ENCODE measurements at regions not wholly inside any gene's neighbourhood (a gene's known extent, or its start where the extent isn't known, plus 50 kb on each side); places are given as distances from the start of the nearest gene placed in this dataset.

DNA sequence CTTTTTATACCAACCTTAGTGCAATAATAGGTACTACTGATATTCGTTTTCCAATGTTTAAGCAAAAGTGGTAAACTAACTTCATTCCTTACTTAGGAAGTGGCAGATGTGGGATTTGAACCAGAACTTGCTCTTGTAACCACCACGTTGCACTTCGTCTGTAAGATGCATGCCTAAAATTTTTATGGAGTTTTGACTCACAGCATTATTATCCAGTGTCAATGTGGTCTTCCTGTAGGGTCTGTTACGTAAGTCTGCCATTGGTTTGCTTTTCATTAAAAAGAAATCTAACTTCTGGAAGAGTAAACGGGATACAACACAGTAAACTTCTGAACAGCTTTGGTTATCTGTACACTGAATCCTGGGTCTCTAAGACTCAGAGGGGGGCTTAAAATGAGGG, 521.0 kb upstream of the WWC1 start:
- DNase-seq (ENCODE audit: low read depth), result peak; percentile 52

DNA sequence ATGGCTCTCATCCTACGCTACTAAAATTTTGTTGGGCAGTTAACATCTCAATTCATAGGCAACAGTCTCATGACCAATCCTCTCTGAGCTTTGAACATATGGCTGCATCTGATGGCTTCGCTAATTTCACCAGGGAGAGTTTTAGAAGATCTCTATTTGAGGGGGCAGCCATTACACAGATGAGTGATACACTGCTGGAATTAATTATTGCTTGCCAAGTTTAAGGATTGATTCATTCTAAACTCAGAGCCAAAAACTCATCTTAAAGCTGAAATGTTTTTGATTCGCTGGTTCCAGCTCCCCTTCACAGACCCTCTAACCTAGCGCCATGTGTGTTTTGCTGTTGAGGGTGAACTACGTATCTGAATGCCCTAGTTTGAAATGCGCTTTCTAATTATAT, 519.9 kb upstream of the WWC1 start:
- no peak for DNase-seq (ENCODE audit: low read depth)

DNA sequence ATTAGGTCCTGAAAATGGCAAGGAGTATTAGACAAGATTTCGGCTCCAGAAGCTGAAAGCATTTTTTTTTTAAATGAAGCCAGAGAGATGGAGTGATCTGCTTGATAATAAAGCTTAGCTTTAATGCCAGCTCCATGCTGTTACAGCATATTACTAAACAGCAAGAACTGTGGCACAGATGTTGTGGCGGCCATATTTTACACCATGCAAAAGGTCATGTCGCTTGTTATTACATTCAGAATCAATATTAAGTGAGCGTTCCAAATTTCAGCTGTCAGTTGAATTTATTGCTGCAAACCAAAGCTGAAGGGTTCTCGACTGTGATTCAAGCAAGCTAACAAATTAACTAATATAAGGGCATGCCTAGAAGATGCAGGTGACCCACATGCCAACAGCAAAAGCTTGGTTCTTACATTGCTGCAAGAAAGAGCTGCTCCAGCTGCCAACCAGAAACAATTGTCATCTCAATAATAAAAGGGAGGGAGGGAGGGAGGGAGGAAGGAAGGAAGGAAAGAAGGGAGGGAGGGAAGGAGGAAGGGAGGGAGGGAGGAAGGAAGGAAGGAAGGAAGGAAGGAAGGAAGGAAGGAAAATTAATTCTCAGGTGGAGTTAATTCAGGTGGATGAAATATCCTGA, 517.7 kb upstream of the WWC1 start:
- DNase-seq (ENCODE audit: low read depth), result no peak

DNA sequence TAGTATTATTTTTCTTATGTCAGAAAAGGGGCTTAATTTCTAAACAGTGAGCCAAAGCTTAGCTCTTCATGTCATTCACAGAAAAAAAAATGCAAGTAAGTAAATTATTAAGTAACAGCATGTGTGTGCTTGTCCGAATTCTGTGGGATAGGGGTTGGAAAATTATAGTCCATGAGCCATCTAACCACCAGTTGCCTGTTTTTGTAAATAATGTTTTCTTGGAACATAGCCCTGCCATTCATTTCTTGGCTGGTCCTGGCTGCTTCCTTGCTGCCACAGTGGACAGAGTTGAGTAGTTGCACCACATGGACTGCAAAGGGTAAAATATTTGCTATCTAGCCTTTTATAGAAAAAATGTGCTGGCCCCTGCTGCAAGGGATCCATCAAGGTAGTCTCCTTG, 513.7 kb upstream of the WWC1 start:
- DNase-seq (ENCODE audit: low read depth), result no peak

DNA sequence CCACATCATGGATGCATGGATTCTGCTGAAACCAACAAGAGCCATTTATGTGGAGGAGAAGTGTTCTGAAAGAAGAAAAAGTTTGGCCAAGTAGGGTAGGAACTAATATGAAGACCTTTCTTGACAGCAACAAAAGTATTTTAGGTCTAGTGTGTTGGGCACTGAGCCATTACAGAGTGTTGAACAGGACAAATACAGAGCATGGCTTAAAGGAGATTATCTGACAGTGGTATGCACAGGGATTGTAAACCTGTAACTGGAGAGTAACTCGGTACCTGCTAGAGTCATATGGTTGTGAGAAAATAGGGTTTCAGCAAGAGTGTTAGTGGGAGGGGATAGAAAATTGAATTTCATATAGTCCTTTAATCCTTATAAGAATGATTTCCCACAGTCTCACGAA, 513.2 kb upstream of the WWC1 start:
- no peak for DNase-seq (ENCODE audit: low read depth)

DNA sequence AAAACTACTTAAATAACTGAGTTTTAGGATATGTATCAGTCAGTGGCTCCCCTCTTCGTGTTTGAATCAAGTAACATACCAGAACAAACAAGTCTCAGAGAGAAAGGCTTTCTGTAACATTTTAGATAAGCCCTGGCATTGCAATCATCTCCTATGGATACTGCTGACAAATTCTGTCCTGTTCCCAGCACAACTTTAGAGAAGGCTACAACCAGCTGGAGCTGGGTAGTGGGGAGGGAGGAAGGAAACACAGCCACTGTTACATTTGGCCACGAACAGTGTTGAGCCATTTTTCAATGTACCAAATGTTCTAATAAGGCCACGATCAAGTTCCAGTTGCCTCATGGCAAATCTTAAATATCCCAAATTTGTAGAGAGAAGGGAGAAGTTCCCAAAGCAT, 511.8 kb upstream of the WWC1 start:
- no peak for DNase-seq (ENCODE audit: low read depth)

DNA sequence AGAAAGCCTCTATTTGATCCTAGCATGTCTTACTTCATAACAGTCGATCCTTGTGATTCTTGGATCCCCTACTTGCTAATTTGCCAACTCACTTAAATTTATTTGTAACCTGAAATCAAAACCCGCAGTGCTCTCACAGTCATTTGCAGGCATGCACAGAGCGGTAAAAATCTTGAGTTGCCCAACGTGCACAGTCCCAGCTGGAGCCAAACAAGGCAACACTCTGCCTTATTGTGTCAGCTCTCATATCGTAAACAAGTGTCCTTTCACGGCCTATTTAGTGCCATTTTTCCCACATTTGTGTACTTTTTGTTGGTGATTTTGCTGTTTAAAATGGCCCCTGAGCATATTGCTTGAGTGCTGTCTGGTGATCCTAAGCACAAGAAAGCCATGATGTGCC, 511.3 kb upstream of the WWC1 start:
- DNase-seq (ENCODE audit: low read depth), result no peak

DNA sequence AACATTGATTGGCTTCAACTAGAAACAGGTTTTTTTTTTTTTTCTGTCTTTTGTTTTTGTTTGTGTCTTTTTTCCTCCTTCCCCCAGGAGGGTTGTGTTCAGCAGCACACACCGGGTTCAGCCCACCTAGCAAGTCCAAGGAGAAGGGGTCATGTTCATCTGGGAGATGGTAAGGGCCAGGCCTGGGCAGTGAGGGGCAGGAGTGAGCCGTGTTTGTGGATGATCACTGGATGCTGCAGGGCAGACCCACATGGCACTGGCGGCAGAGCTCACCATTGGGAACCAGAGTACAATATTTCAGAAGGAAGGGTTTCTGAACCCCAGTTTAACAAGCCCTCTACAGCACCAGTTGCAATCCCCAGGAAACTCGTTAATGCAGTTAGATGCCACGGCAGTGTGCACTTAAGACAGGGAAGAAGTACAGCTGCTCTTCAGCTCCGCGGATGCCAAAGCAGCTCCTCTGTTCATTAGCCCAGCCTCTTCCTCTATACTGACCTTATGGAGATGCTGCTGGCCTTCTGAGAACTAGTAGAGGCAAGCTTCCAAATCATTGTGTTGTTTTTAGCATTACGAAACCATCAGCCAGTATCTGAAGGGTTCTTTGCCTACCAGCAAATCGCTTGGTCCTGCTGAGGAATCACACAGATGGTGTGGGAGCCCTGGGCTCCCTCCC, 508.2 kb upstream of the WWC1 start:
- no peak for DNase-seq (ENCODE audit: low read depth)

DNA sequence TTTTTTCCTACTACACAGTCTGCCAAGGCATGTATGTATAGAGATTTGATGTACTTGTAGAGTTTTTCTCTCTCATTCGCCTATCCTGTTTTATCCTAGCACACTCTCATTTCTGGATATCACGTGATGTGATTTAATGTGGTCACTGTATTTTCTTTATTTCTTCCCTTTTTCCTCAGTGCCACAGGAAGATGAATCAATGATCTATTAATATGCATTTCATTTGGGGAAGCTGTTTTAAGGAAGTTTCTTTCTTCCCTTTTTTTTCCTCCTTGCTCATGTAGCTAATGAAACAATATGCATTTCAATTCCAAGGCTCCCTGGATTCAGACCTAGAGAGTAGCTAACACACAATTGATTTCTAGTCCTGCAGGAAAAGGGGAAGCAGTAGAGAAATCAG, 506.3 kb upstream of the WWC1 start:
- DNase-seq (ENCODE audit: low read depth), result no peak

DNA sequence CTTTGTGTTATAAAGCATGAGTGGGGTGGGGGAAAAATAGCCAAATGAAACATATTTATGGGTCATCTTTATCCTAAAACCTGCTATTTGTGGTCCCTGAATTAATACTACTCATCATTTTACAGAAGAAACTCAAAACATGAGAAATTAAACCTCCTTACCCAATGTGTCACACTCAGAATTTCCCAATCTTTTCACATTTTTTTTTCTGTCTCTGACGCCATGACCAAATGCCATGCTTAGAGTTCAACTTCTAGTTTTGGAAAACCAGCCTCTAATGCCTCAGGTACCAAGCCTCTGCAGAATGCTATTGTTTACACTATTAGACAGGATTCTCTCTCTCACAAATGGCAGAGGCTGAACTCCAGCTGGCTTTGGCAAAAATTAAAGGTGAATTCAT, 505.5 kb upstream of the WWC1 start:
- DNase-seq (ENCODE audit: low read depth), result no peak

DNA sequence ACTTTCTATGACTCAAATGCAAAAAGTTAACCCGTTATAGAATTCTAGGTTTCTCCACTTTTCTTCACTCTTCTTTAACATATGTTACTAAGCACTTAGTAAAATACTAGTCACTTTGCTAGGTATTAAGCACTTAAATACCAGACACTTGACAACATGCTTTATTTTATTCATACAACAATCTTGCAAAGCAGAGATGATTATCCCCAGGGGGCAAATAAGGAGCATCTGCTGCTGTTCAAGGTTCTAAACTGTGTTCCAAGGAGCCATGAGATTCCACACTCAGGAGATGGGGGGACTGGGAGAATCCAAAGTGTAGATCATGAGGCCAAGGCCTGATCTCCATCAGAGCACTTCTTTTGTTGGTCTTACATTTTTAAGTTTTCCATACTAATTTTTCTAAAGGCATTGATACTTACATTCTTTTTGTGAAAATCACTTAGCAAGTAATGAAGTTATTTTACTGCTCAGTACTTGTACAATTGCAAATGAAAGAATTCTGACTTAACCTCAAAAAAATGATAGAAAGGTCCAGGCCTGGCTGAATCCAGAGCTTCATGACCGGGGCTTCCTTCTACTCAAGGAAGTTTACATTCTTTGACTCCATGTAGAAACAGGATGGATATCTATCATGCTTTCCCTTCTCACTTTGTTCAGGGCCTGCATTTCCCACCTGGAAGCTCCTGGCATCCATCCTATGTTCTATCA, 504.4 kb upstream of the WWC1 start:
- no peak for DNase-seq (ENCODE audit: low read depth)

DNA sequence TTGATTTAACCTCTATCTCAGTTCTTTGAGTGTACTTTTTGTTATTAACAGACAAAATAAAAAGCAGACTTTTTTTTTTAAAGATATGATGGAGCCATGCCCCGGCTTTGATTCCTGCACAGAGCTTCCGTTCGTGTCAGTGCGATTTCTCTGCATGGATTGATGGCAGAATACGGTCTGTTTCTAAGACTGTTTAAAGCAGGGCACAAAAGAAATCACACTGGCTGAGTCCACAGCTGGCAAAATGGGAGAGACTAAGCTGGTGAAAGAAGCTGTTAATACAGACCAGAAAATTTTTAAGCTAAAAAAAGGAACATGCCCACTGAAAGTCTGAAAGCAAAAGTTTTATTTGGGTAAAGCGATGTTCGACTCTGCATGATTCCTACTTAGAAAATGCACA, 501.4 kb upstream of the WWC1 start:
- no peak for DNase-seq (ENCODE audit: low read depth)

DNA sequence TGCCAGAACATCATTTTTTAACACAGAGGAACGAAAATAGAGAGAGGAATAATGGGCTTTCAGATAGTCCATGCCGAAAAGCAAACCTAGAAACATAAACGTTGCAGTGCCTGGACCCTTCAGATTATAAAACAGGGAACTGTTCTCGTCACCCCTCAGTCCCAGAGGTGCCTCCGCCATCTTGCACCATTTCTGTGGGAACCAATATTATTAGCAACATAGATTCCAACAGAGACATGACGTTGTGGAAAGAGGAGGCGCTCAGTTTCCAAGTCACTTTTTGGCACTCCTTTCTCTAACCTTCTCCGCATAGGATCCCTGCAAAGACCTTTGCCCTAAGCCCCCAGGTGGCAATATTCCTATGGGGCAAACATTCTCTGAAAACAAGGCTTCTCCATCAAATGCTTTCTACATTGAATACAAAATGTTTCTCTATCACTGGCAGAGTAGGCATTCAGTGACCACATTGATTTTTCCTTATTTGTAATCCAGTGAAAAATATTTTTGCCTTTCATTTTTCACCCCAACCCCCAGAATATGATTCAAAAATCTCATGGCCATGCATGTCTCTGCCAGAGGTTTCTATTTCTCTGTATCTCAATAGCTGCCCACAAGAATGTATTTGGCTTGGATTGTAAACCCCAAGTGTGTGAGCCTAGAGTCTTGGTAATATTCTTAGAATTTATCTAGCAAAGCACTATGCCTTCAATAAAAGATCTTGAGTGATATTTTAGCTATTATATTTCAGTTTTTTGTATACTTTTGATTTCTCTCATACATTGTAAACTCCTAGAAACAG, 500.8 kb upstream of the WWC1 start:
- no peak for DNase-seq (ENCODE audit: low read depth)

DNA sequence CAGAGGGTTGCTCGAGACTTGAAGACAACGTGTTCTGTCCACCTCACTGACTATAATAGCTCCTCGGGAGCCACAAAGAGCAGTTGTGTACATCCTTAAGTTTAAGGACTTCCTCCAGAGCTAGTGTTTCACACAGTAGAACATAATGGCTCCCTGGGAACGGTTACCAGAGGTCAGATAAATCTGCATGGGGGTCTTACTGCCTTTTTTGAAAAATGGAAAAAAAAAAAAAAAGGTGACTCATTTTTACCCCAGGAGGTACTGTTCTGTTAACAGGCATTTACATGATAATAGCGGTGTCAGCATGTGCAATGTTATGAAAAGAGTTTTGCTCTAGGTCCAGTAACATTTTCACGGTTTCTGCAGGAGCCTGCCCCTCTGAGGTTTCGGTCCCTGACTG, 498.9 kb upstream of the WWC1 start:
- DNase-seq (ENCODE audit: low read depth), result no peak

DNA sequence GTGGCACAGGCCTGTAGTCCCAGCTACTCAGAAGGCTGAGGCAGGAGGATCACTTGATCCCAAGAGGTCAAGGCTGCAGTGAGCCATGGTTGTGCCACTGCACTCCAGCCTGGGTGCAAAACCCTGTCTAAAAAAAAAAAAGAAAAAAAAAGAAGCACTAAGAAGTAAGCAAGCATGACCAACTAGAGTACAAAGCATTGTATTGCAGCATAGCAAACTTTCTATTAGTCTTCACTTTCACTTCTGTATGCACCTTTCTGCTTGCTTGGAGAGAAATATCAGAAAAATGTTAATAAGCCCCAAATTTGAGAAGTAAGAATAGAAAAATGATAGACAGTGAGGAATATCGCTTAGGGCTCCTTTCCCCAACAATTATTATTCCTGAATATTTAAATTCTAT, 497.7 kb upstream of the WWC1 start:
- DNase-seq (ENCODE audit: low read depth), result no peak

DNA sequence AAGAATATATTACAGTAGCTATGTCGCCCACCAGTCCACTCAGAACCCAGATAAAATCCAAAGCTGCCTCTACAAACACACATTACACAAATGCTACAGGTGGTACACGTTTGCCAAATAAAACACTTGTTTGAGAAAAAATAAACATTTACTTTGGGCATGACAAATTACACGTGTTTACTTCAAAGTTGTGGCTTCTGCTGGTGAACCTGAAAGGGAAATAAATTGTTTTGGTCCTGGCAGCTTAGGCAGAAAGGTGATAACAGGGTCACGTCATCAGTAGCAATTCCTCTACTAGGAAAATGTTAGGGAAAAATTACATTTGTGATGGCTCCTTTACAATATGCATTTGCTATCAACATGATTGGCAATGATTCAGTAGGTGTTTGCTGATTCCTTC, 497.3 kb upstream of the WWC1 start:
- DNase-seq (ENCODE audit: low read depth), result no peak

DNA sequence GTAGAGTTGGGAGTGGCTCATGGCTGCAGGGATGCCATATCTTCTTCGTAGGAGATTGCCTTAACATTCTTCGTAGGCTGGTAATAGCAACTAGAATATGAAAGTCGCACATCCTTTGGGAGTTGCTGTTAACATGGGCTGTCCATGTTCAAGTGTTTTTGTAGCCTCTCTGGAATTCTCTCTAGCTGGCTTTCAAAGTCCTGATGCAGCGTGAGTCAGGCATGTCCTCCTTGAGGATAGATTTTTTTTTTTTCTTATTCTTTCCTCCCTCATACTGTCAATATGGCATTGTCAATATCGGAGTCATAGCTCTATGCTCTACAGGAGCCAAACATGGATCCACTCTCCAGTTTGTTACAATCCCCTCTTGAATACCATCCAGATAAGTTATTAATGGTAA, 494.8 kb upstream of the WWC1 start:
- peak; percentile 41 for DNase-seq (ENCODE audit: low read depth)

DNA sequence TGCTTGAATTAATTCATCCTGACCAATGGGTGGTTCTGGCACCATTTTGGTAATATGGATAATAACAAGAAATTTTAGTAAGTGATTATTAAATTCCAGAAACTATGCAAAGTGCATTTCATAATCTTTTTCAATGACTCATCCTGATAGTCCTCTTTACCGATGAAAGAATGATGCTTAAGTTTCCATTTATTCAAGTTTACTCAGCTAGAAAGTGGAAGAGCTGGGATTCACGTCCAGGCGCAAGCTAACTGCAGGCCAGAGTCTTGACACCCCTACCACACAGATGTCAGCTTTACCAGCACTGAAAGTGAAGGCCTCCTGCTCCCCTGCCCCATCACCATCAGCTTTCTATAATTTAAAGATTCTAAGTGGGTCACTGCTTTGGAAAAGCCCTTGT, 493.5 kb upstream of the WWC1 start:
- no peak for DNase-seq (ENCODE audit: low read depth)

DNA sequence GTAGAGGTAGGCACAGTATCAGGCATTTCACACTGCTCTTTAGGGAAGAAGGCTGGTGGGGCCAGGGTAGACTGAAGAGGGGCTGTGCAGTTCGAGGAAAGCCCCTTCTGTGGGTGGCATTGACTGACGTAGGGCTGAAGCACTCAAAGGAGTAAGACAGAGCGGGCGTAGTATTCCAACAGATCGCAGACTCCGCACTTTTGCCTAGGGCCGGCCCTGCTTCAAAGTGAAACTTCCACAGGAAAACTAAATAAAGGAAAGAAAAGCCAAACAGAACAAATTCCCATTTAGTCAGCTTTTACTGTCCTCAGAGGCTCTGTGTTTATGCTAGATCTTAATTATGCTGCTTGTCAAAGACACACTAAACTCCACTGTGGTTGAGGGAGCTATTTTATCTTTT, 493.0 kb upstream of the WWC1 start:
- DNase-seq (ENCODE audit: low read depth), result no peak

DNA sequence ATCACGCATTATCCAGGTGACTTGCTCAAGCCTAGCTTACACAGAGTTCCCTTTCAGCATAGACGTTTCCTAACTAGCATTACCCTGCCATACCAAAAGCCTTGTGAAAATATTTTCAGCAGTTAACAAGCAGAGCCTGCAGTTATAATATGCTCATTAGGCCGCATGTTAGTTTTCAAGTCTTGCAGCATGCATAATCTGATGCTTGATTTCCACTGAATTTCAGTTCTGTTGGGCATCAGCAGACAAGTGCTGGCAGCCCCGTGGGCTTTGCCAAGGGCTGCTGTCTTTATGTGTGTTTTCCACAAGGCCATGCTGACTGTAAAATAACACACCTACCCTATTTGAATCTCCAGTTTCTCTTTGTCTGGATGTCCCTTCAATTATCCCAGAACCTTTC, 491.0 kb upstream of the WWC1 start:
- DNase-seq (ENCODE audit: low read depth), result no peak

DNA sequence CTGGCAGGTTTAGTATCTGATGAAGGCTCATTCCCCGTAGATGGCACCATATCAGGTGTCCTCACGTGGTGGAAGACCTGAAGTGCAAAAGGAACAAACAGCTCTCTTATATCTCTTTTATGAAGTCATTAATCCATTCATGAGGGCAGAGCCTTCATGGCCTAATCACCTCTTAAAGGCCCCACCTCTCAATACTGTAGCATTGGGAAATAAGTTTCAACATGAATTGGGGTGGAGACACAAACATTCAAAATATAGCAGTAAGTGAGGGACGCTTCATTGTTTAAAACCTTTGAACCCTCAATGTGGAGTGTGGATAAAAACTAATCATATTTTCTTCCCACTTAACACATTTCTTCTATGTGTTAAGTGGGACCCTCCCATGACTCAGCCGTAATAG, 489.4 kb upstream of the WWC1 start:
- DNase-seq (ENCODE audit: low read depth), result no peak

DNA sequence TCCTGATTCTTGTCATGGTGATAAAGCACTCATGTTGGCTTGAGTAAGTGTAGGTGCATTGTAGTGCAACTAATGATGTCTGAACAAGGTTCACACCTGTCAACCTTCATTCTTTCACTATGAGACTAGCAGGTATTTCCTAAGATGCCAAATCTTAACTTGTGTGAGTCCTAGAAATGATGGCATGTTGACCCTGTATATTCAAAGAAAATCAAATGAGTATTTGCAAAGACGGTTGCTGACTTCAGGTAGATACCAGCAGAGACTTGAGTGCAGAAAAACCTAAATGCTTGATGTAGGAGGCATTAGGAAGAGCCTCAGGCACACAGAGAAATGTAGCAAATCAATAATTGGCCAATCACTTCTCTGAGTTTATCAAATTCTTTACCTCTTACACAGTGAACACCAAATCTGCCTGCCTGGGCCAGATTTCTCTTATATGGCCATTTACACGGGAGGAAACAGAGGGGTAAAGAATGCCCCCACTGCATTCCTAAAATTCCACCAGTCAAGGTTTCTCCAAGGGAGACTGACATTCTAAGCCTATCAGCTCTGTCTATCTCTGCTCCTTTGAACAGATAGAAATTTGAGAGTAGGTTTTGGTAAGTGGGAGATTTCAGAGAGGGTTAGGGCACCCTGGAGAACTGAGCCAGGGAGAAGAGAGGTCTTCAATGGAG, 488.6 kb upstream of the WWC1 start:
- DNase-seq (ENCODE audit: low read depth), result peak; percentile 44

All from RPMI7951 (cell line).